Activated T-helper 2 cell treated with anti-CD3 and anti-CD28 coated beads, Interferon-gamma antibody, Interleukin-2, Interleukin-4, amounts not matched to agents 10 μg/mL and 5 μg/mL and 100 μg/mL, durations not matched to agents 14 hours and 24 hours and 36 hours (primary cell): ENCODE measurements at regions not wholly inside any gene's neighbourhood (a gene's known extent, or its start where the extent isn't known, plus 50 kb on each side); places are given as distances from the start of the nearest gene placed in this dataset.

Experiments
- DNase-seq: peaks from one replicate; pipeline ENCODE4 v3.0.0; 2021; ENCODE audit warnings: low spot score
- H3K27ac Mint-ChIP-seq: one replicate; pipeline ENCODE4 v1.8.0; 2021; ENCODE audit warnings: mixed read lengths
- H3K27me3 Mint-ChIP-seq: one replicate; pipeline ENCODE4 v1.8.0; 2021; ENCODE audit warnings: low read depth, mixed read lengths
- H3K36me3 Mint-ChIP-seq: one replicate; pipeline ENCODE4 v1.8.0; 2021; ENCODE audit warnings: low read depth, mixed read lengths
- H3K4me1 Mint-ChIP-seq: one replicate; pipeline ENCODE4 v1.8.0; 2021; ENCODE audit warnings: low read depth, mixed read lengths
- H3K4me3 Mint-ChIP-seq: one replicate; pipeline ENCODE4 v1.8.0; 2021; ENCODE audit warnings: low read depth, mild to moderate bottlenecking, moderate library complexity, mixed read lengths
- H3K9me3 Mint-ChIP-seq: one replicate; pipeline ENCODE4 v1.8.0; 2021; ENCODE audit warnings: mixed read lengths
- intact Hi-C: fragments of 100-400 bp; cut with micrococcal nuclease; formaldehyde crosslinking; loops from one replicate; pipeline ENCODE4 v1.15.1; 2023

DNA sequence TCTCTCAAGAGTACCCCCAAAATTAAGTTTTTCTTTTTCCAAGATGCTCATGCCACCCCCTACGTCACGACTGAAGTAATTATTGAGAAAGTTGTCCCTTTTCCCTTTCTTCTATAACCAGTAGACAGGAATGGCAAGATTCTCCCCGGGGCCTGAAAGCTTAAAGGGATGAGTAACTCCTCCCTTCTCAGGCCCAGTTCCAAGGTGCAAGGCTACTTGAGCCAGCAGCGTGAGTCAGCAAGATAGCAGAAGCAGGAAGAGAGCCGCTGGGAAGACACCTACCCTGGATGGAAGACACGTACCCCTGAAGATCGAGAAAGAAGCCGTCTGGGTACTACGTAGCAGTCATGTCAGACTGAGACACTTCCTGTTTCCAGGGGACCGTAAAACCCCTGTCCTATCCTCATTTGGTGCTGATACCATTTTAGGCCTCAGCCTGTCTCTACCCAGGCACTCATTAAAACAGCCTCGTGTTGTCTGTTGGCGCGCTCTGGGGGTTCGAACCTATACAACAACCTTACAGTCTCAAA is 241.0 kb downstream of the ADGRG6 start:
- Mint-ChIP-seq H3K27ac (no peak overlapping the region), H3K4me1 (peaks cover 2% of the 10 kb centered on the region), H3K27me3 (peaks cover 2% of the 10 kb centered on the region), H3K9me3 (no peaks in the 10 kb centered on the region), H3K4me3 (no peak overlapping the region), H3K36me3 (no peaks in the 10 kb centered on the region)
- DNase-seq: no peak
- intact Hi-C loops: no loop called here

- peaks cover 2% of the 10 kb centered on the region for H3K4me1 Mint-ChIP-seq
- no peaks in the 10 kb centered on the region for H3K36me3 Mint-ChIP-seq
- no peak overlapping the region for H3K4me3 Mint-ChIP-seq
- H3K9me3 Mint-ChIP-seq: no peaks in the 10 kb centered on the region
- peaks cover 2% of the 10 kb centered on the region for H3K27me3 Mint-ChIP-seq
- no peak for DNase-seq
- no peak overlapping the region for H3K27ac Mint-ChIP-seq
- intact Hi-C loops: no loop called here
Measured at GRCh38 chr6:142543606-142544005, 241.8 kb downstream of the ADGRG6 start.

- no peak for DNase-seq
- Mint-ChIP-seq H3K27ac (no peak overlapping the region), H3K4me3 (no peak overlapping the region), H3K4me1 (peaks cover 2% of the 10 kb centered on the region), H3K9me3 (no peaks in the 10 kb centered on the region), H3K27me3 (peaks cover 2% of the 10 kb centered on the region), H3K36me3 (no peaks in the 10 kb centered on the region)
- intact Hi-C loops: no loop called here
Measured at GRCh38 chr6:142544199-142544838, 242.5 kb downstream of the ADGRG6 start.

- Mint-ChIP-seq H3K9me3 (no peaks in the 10 kb centered on the region), H3K4me3 (no peak overlapping the region), H3K36me3 (no peaks in the 10 kb centered on the region), H3K27me3 (peaks cover 2% of the 10 kb centered on the region), H3K27ac (no peak overlapping the region), H3K4me1 (peaks cover 2% of the 10 kb centered on the region)
- intact Hi-C loops: no loop called here
- no peak for DNase-seq
Measured at GRCh38 chr6:142545147-142545546, 243.3 kb downstream of the ADGRG6 start.

DNA sequence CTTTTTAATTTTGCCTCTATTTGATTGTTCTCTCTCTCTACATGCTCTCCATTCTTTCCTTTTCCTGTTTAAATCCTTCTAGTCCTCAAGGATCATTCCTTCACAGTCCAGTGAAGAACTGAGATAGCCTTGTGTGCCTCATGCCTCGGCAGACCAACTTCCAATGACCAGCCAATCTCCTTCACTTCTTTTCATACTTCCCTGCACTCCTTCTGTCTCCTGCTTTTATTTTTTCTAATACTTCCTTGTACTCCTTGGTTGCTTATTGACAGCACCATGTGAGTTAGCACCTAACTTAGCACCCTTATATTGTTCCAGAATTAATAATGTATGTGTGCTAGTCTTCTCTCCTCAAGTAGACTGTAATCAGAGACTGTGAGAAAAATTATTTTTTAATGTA is 246.8 kb downstream of the ADGRG6 start:
- Mint-ChIP-seq H3K27me3 (peaks cover 7% of the 10 kb centered on the region), H3K27ac (no peak overlapping the region), H3K4me1 (peaks cover 2% of the 10 kb centered on the region), H3K4me3 (no peak overlapping the region), H3K36me3 (no peaks in the 10 kb centered on the region), H3K9me3 (no peaks in the 10 kb centered on the region)
- intact Hi-C loops: no loop called here
- DNase-seq: no peak

- DNase-seq: no peak
- Mint-ChIP-seq H3K27me3 (peaks cover 7% of the 10 kb centered on the region), H3K4me1 (no peaks in the 10 kb centered on the region), H3K36me3 (no peaks in the 10 kb centered on the region), H3K9me3 (no peaks in the 10 kb centered on the region), H3K27ac (no peak overlapping the region), H3K4me3 (no peak overlapping the region)
- intact Hi-C loops: no loop called here
Measured at GRCh38 chr6:142550310-142551063, 248.7 kb downstream of the ADGRG6 start.

GRCh38 chr6:142551274-142551811 is 249.5 kb downstream of the ADGRG6 start:
- Mint-ChIP-seq H3K4me1 (no peaks in the 10 kb centered on the region), H3K36me3 (no peaks in the 10 kb centered on the region), H3K27ac (no peak overlapping the region), H3K4me3 (no peak overlapping the region), H3K27me3 (peaks cover 7% of the 10 kb centered on the region), H3K9me3 (no peaks in the 10 kb centered on the region)
- intact Hi-C loops: no loop called here
- no peak for DNase-seq

- Mint-ChIP-seq H3K9me3 (peaks cover 5% of the 10 kb centered on the region), H3K27ac (no peak overlapping the region), H3K36me3 (no peaks in the 10 kb centered on the region), H3K27me3 (no peaks in the 10 kb centered on the region), H3K4me3 (no peak overlapping the region), H3K4me1 (peaks cover 9% of the 10 kb centered on the region)
- DNase-seq: no peak
- intact Hi-C loops: no loop called here
Measured at GRCh38 chr6:142558786-142559185, 257.0 kb downstream of the ADGRG6 start.

DNA sequence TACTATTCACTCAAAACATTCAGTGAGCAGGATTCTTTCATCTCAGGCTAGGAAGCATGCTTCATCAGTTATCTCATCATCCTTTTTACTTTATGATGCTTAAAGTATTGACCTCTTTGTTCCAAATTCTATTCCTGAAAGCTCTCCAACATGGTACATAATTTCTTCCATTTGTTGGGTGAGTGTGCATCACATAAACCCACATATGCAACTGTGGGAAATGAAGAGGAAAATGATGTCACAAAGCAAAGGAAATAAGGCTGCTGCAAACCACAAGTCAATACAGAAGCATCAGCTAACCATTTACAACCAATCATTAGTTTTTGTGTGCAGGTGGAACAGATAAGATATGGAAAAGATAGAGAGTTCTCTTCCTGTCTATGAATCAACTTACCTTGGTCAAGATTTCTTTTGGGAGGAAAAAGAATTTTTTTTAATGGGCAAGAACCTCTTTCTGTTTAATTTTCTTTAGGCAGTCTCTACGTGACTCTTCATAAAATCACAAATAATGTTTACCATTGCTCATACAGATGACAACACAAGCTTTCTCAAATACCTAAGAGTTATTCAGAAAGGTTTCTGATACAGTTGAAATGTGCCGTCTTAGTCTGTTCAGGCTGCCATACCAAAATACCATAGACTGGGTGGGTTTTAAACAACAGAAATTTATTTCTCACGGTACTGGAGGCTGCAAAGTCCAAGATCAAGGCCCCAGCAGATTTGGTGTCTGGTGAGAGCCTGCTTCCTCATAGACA is 259.9 kb downstream of the ADGRG6 start:
- no peaks in the 10 kb centered on the region for H3K36me3 Mint-ChIP-seq
- H3K27me3 Mint-ChIP-seq: no peaks in the 10 kb centered on the region
- H3K9me3 Mint-ChIP-seq: peaks cover 5% of the 10 kb centered on the region
- intact Hi-C loops: loop anchor here (10.0 kb wide), 2 partner anchors 87 to 417 kb away; partner anchors contain the start of genes NMBR and VTA1
- H3K4me3 Mint-ChIP-seq: no peak overlapping the region
- no peak for DNase-seq
- H3K27ac Mint-ChIP-seq: no peak overlapping the region
- H3K4me1 Mint-ChIP-seq: peaks cover 9% of the 10 kb centered on the region

GRCh38 chr6:142562865-142563264 is 261.1 kb downstream of the ADGRG6 start:
- peaks cover 5% of the 10 kb centered on the region for H3K9me3 Mint-ChIP-seq
- intact Hi-C loops: loop anchor here (10.0 kb wide), 2 partner anchors 88 to 418 kb away; partner anchors contain the start of genes NMBR and VTA1
- DNase-seq: no peak
- no peak overlapping the region for H3K4me3 Mint-ChIP-seq
- peaks cover 9% of the 10 kb centered on the region for H3K4me1 Mint-ChIP-seq
- no peaks in the 10 kb centered on the region for H3K36me3 Mint-ChIP-seq
- H3K27ac Mint-ChIP-seq: no peak overlapping the region
- no peaks in the 10 kb centered on the region for H3K27me3 Mint-ChIP-seq

DNA sequence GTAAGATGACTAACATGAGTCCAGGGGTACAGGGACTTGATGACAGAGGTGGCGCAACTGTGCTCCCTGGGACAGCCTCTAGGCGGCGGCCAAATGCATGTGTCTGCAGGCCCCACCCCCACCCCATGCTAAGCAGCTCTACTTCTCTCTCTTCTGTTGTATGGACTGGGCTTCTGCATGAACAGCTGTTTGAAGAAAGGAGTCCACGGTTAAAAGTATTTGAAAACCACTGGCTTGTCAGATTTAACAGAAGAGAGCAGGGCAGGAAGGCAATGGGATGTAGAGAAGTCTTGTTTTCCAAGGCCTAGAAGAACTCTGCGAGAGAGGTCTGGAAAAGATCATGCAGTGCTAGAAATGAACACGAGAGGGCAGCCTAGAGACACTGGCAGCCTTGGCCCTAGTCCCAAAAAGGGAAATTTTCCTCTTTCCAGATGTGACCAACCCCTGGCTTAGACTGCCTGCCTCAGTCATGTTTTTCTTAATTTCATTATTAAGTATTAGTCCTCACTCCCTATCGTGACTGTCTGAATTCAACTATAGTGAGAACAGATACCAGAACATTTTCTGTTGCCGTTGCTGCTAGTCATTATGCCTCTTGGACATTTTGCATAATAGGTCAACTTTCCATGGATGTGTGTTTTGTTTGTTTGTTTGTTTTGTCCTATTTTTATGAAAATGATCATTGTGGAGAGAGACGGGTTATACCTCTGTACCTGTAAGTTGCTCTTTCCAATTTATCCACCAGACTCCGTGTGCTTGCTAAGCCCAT is 265.0 kb downstream of the ADGRG6 start:
- Mint-ChIP-seq H3K9me3 (no peaks in the 10 kb centered on the region), H3K36me3 (no peaks in the 10 kb centered on the region), H3K4me3 (no peak overlapping the region), H3K27ac (no peak overlapping the region), H3K4me1 (peaks cover 19% of the 10 kb centered on the region), H3K27me3 (no peaks in the 10 kb centered on the region)
- intact Hi-C loops: loop anchor here (2.0 to 10.0 kb wide), 4 partner anchors 92 to 860 kb away; partner anchors contain the start of genes NMBR and VTA1
- DNase-seq: peak; percentile 14

DNA sequence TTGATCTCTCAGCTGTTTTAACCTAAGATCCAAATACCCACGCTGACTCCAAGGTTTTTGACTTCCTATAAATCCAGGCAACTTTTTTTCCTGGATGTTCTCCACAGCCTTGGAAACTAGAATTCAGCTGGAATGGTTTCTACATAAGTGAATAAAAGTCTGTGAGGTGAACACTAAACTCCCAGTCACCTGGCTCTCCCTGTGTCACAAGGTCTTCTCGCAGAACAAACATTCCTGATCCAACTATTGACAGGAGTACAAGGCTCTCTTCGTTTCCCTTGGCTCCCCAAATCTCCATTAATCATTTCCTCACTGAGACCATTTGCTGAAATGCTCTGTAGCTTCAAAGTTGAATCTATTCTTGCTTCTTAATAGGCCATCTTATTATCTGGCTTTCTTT is 265.7 kb downstream of the ADGRG6 start:
- intact Hi-C loops: loop anchor here (2.0 to 10.0 kb wide), 4 partner anchors 93 to 859 kb away; partner anchors contain the start of genes NMBR and VTA1
- Mint-ChIP-seq H3K27ac (no peak overlapping the region), H3K4me3 (no peak overlapping the region), H3K4me1 (peaks cover 17% of the 10 kb centered on the region), H3K27me3 (no peaks in the 10 kb centered on the region), H3K36me3 (no peaks in the 10 kb centered on the region), H3K9me3 (no peaks in the 10 kb centered on the region)
- DNase-seq: no peak
